Sigmoid colon (tissue), 4 donors: ENCODE measurements at regions not wholly inside any gene's neighbourhood (a gene's known extent, or its start where the extent isn't known, plus 50 kb on each side); places are given as distances from the start of the nearest gene placed in this dataset.

Experiments used
- EP300 ChIP-seq, 4 donors: sonication (generic); formaldehyde crosslinking; IDR thresholded peaks; one replicate each; pipeline ENCODE4 v1.6.1; 2017; ENCODE audit warnings: antibody characterized with exemption in 4 of 4
- POLR2A ChIP-seq, 2 donors: fragments of 450-650 bp; IDR thresholded peaks; one replicate each; pipeline ENCODE4 v1.6.1; 2016; ENCODE audit warnings: antibody characterized with exemption in 2 of 2, mild to moderate bottlenecking in 2 of 2, moderate library complexity in 2 of 2
- POLR2AphosphoS5 ChIP-seq, 4 donors: sonication (generic); formaldehyde crosslinking; IDR thresholded peaks; one replicate each; pipeline ENCODE4 v1.6.1; 2017; ENCODE audit warnings: antibody characterized with exemption in 4 of 4
- TF ChIP-seq, protein P1 (sequence below), 4 experiments: fragments of 450-650 bp in 3 of 4; fragments of 200-600 bp in 1 of 4; IDR thresholded peaks; one replicate each; pipeline ENCODE4 v1.5.1; 2016 to 2019; ENCODE audit warnings: antibody characterized with exemption in 4 of 4, mild to moderate bottlenecking in 3 of 4, moderate library complexity in 2 of 4

GRCh38 chr3:194767446-194768207 lies 81.9 kb downstream of the FAM43A start:
- TF ChIP-seq POLR2A (IDR thresholded peaks at IDR 0.05) (no peak), EP300 (IDR thresholded peaks at IDR 0.05) (no peak), POLR2AphosphoS5 (IDR thresholded peaks at IDR 0.05) (no peak)
- TF ChIP-seq, protein P1, sequence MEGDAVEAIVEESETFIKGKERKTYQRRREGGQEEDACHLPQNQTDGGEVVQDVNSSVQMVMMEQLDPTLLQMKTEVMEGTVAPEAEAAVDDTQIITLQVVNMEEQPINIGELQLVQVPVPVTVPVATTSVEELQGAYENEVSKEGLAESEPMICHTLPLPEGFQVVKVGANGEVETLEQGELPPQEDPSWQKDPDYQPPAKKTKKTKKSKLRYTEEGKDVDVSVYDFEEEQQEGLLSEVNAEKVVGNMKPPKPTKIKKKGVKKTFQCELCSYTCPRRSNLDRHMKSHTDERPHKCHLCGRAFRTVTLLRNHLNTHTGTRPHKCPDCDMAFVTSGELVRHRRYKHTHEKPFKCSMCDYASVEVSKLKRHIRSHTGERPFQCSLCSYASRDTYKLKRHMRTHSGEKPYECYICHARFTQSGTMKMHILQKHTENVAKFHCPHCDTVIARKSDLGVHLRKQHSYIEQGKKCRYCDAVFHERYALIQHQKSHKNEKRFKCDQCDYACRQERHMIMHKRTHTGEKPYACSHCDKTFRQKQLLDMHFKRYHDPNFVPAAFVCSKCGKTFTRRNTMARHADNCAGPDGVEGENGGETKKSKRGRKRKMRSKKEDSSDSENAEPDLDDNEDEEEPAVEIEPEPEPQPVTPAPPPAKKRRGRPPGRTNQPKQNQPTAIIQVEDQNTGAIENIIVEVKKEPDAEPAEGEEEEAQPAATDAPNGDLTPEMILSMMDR (IDR thresholded peaks at IDR 0.05), result no peak
